HepG2 (cell line): ENCODE measurements at regions not wholly inside any gene's neighbourhood (a gene's known extent, or its start where the extent isn't known, plus 50 kb on each side); places are given as distances from the start of the nearest gene placed in this dataset.

Source experiments
- ATAC-seq: fragments of 200-7000 bp; cut with Tn5 transposase; 3 replicates; pipeline ENCODE4 v1.9.1; 2020; ENCODE audit warnings: mild to moderate bottlenecking, moderate library complexity
- BruUV-seq: library from RNA; stranded (reverse); fragments of 400-500 nt; replicated peaks from 2 replicates; lab custom pipeline; 2021; lab: Mats Ljungman, UMichigan
- CTCF ChIA-PET: fragments of 300-600 bp; formaldehyde crosslinking; extraction: SDS; loops from one replicate; lab custom pipeline; 2021; ENCODE audit warnings: low total read pairs, inconsistent platforms, low intra/inter-chr PET ratio; lab: Yijun Ruan, JAX
- POLR2A ChIA-PET: fragments of 350-600 bp; sonication (Branson Sonifier 250); formaldehyde crosslinking; loops from one replicate; lab custom pipeline; 2020; ENCODE audit warnings: antibody characterized with exemption, inconsistent platforms; lab: Yijun Ruan, JAX
- DNase-seq: peaks from one replicate; pipeline ENCODE4 v3.0.0-alpha.2; 2015; ENCODE audit warnings: low spot score
- FAIRE-seq: peaks from 3 replicates; lab custom pipeline; 2011; peaks lifted over from hg19 to GRCh38; lab: Jason Lieb, UNC
- H2AFZ ChIP-seq: one replicate; pipeline ENCODE4 v1.6.1; 2011; ENCODE audit warnings: low read length, inconsistent platforms
- H3K27ac ChIP-seq: fragments of 300-600 bp; 3 replicates; pipeline ENCODE4 v1.8.0; 2011; ENCODE audit warnings: mixed run types, mild to moderate bottlenecking, mixed read lengths, low read length, inconsistent platforms; ENCODE audit not compliant: insufficient read depth; ENCODE audit errors: extremely low read length
- H3K27me3 ChIP-seq, 2 experiments: fragments of 200-600 bp in 1 of 2; 2 replicates in 1 of 2; 3 replicates in 1 of 2; pipeline versions ENCODE4 v1.6.0 to v1.8.0; 2011; ENCODE audit warnings: low read length in 2 of 2, mild to moderate bottlenecking in 2 of 2, moderate library complexity in 2 of 2, inconsistent platforms in 1 of 2; ENCODE audit not compliant: insufficient read depth in 2 of 2, control insufficient read depth in 1 of 2
- H3K36me3 ChIP-seq, 2 experiments: fragments of 200-600 bp in 1 of 2; replicated peaks in 1 of 2; 2 replicates in 1 of 2; 3 replicates in 1 of 2; pipeline versions ENCODE4 v1.5.1 to v1.8.0; 2011; ENCODE audit warnings: low read length in 2 of 2, inconsistent platforms in 1 of 2; ENCODE audit not compliant: insufficient read depth in 2 of 2, control insufficient read depth in 1 of 2
- H3K4me1 ChIP-seq: 2 replicates; pipeline ENCODE4 v1.5.1; 2012; ENCODE audit warnings: low read length, inconsistent platforms; ENCODE audit not compliant: insufficient read depth
- H3K4me2 ChIP-seq: 2 replicates; pipeline ENCODE4 v1.6.0; 2011; ENCODE audit warnings: low read depth, low read length, inconsistent platforms
- H3K4me3 ChIP-seq, 3 experiments: fragments of 200-600 bp in 1 of 3; sonication (generic), shearing (Covaris generic) in 1 of 3; replicated peaks in 1 of 3; 2 replicates each; pipeline ENCODE4 v1.5.1; 2011 to 2016; ENCODE audit warnings: low read length in 3 of 3, inconsistent platforms in 2 of 3, low read depth in 2 of 3, mild to moderate bottlenecking in 2 of 3, control low read depth in 1 of 3, mixed read lengths in 1 of 3; ENCODE audit not compliant: insufficient read depth in 1 of 3
- H3K79me2 ChIP-seq: one replicate; pipeline ENCODE4 v1.6.1; 2011; ENCODE audit warnings: low read length, inconsistent platforms; ENCODE audit not compliant: insufficient read depth
- H3K9ac ChIP-seq: 2 replicates; pipeline ENCODE4 v1.6.0; 2011; ENCODE audit warnings: mild to moderate bottlenecking, low read depth, low read length, inconsistent platforms; ENCODE audit not compliant: insufficient read depth
- H3K9me3 ChIP-seq: 2 replicates; pipeline ENCODE4 v1.5.1; 2012; ENCODE audit warnings: mild to moderate bottlenecking, low read length
- H4K20me1 ChIP-seq: 2 replicates; pipeline ENCODE4 v1.6.0; 2011; ENCODE audit warnings: inconsistent platforms, mild to moderate bottlenecking, low read length, moderate library complexity; ENCODE audit not compliant: insufficient read depth
- ARNT ChIP-seq: fragments of 450-650 bp; IDR thresholded peaks from 2 replicates; pipeline ENCODE4 v1.6.1; 2017
- BRF2 ChIP-seq: sonication (generic); formaldehyde crosslinking; IDR thresholded peaks from 2 replicates; pipeline ENCODE4 v1.8.1; 2022; ENCODE audit warnings: mild to moderate bottlenecking, missing genetic modification reagents
- MYC ChIP-seq: sonication (generic); formaldehyde crosslinking; IDR thresholded peaks from 2 replicates; pipeline ENCODE4 v1.9.0; 2021; ENCODE audit warnings: missing genetic modification reagents, borderline replicate concordance
- PBX3 ChIP-seq: sonication (generic); formaldehyde crosslinking; IDR thresholded peaks from 2 replicates; pipeline ENCODE4 v1.8.1; 2023; ENCODE audit warnings: missing genetic modification reagents, inconsistent platforms, borderline replicate concordance
- RAD51 ChIP-seq: fragments of 450-650 bp; IDR thresholded peaks from 2 replicates; pipeline ENCODE4 v1.6.1; 2016; ENCODE audit warnings: borderline replicate concordance
- TCF7L2 ChIP-seq: IDR thresholded peaks from 2 replicates; pipeline ENCODE4 v1.6.1; 2011; ENCODE audit warnings: mild to moderate bottlenecking, low read depth, low read length, moderate library complexity
- ZBTB38 ChIP-seq: sonication (generic); formaldehyde crosslinking; IDR thresholded peaks from 2 replicates; pipeline ENCODE4 v1.5.1; 2020; ENCODE audit warnings: mild to moderate bottlenecking, missing genetic modification reagents
- ZKSCAN5 ChIP-seq: sonication (generic); formaldehyde crosslinking; IDR thresholded peaks from 2 replicates; pipeline ENCODE4 v1.5.1; 2020; ENCODE audit warnings: mild to moderate bottlenecking, missing genetic modification reagents
- ZNF136 ChIP-seq: sonication (generic); formaldehyde crosslinking; IDR thresholded peaks from 2 replicates; pipeline ENCODE4 v1.8.1; 2022; ENCODE audit warnings: low read depth, mild to moderate bottlenecking, moderate library complexity, missing genetic modification reagents
- ZNF660 ChIP-seq: sonication (generic); formaldehyde crosslinking; IDR thresholded peaks from 2 replicates; pipeline ENCODE4 v1.5.1; 2020; ENCODE audit warnings: mild to moderate bottlenecking, low read depth, missing genetic modification reagents, borderline replicate concordance
- WGBS: methylation state at CpG from one replicate; pipeline ENCODE4 v1.1.6; 2017; ENCODE audit warnings: low lambda C conversion rate; 5-methylcytosine and 5-hydroxymethylcytosine counted together
- in situ Hi-C: cut with HindIII; loops from 2 replicates; pipeline ENCODE4 v1.10.0; 2017; ENCODE audit warnings: low pct_unique_long_range_greater_than_20kb; ENCODE audit not compliant: extremely low pct_ligation_motif_present
- intact Hi-C: fragments of 100-400 bp; cut with micrococcal nuclease; formaldehyde crosslinking; loops from one replicate; pipeline ENCODE4 v1.10.0; 2022; ENCODE audit not compliant: unreplicated experiment
- TF ChIP-seq, protein P1 (sequence below): sonication (generic); formaldehyde crosslinking; IDR thresholded peaks from 2 replicates; pipeline ENCODE4 v1.9.0; 2022; ENCODE audit warnings: low read depth, missing genetic modification reagents
- TF ChIP-seq, protein P2 (sequence below): sonication (generic); formaldehyde crosslinking; IDR thresholded peaks from 2 replicates; pipeline ENCODE4 v1.5.0; 2020; ENCODE audit warnings: missing genetic modification reagents, mild to moderate bottlenecking, borderline replicate concordance

- CTCF ChIA-PET: no interaction called here
- BruUV-seq: no TSS peak
- no peaks in the 10 kb centered on the region for H3K4me1 ChIP-seq
- FAIRE-seq (no peak), DNase-seq (no peak)
- no peak overlapping the region for H3K27ac ChIP-seq
- no peak for TF ChIP-seq ZBTB38 (CRISPR knock-in tag)
- TF ChIP-seq, all 625 proteins: peak for 0
- Histone ChIP-seq H3K36me3 (no peaks in the 10 kb centered on the region), H2AFZ (no peak overlapping the region), H3K4me3 (no peak overlapping the region), H3K9ac (no peak overlapping the region), H3K27me3 (no peaks in the 10 kb centered on the region), H3K79me2 (no peaks in the 10 kb centered on the region), H3K4me2 (no peak overlapping the region), H4K20me1 (no peaks in the 10 kb centered on the region), H3K9me3 (no peaks in the 10 kb centered on the region)
- intact Hi-C loops (no loop called here), in situ Hi-C loops (no loop called here)
- POLR2A ChIA-PET: interaction anchor here (1.1 kb wide), 1 partner anchor 94 kb away, joined by 4 read pairs; the partner anchor contains the start of gene DUSP6
- WGBS: 19% methylated on average over 4 of the region's 5 CpGs
- ATAC-seq: no peak
Measured at GRCh38 chr12:89258240-89258969, 93.9 kb downstream of the DUSP6 start.

DNA sequence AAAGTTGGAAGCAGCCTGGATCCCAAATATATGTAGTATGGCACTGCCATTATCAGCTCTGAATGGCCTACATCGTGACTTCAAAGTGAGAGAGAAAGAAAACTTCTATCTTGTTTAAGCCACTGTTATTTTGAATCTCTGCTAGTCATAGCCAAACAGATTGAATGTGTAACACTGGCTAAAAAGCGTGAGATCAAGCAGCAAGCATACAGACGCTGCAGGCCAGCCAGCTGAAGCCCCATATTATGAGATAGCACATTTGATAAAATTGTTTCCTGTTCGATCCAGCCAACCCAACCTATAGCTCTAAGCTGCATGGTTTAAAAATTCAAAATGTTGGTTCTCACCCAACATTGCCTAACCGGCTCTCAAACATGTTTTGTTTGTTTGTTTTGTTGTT lies 95.0 kb downstream of the DUSP6 start:
- FAIRE-seq: no peak
- in situ Hi-C loops: no loop called here
- no peaks in the 10 kb centered on the region for H3K79me2 ChIP-seq
- TF ChIP-seq ZKSCAN5 (CRISPR knock-in tag): no peak
- no peak for TF ChIP-seq BRF2 (CRISPR knock-in tag)
- TF ChIP-seq, protein P1, sequence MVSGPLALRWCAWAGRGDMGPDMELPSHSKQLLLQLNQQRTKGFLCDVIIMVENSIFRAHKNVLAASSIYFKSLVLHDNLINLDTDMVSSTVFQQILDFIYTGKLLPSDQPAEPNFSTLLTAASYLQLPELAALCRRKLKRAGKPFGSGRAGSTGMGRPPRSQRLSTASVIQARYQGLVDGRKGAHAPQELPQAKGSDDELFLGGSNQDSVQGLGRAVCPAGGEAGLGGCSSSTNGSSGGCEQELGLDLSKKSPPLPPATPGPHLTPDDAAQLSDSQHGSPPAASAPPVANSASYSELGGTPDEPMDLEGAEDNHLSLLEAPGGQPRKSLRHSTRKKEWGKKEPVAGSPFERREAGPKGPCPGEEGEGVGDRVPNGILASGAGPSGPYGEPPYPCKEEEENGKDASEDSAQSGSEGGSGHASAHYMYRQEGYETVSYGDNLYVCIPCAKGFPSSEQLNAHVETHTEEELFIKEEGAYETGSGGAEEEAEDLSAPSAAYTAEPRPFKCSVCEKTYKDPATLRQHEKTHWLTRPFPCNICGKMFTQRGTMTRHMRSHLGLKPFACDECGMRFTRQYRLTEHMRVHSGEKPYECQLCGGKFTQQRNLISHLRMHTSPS (CRISPR knock-in tag): no peak
- TF ChIP-seq ZNF136 (CRISPR knock-in tag): no peak
- no peak for TF ChIP-seq MYC (CRISPR knock-in tag)
- no peak for TF ChIP-seq ARNT
- no peak for TF ChIP-seq RAD51
- no peak for TF ChIP-seq PBX3 (CRISPR knock-in tag)
- TF ChIP-seq, protein P2, sequence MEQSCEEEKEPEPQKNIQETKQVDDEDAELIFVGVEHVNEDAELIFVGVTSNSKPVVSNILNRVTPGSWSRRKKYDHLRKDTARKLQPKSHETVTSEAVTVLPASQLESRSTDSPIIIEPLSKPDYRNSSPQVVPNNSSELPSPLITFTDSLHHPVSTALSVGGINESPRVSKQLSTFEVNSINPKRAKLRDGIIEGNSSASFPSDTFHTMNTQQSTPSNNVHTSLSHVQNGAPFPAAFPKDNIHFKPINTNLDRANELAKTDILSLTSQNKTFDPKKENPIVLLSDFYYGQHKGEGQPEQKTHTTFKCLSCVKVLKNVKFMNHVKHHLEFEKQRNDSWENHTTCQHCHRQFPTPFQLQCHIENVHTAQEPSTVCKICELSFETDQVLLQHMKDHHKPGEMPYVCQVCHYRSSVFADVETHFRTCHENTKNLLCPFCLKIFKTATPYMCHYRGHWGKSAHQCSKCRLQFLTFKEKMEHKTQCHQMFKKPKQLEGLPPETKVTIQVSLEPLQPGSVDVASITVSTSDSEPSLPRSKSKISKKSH: no peak
- TF ChIP-seq TCF7L2: no peak
- no peak for TF ChIP-seq ZNF660 (CRISPR knock-in tag)

More for the DNA sequence above, 95.0 kb downstream of the DUSP6 start:
- WGBS: 22% methylated on average over 5 of the region's 5 CpGs
- Histone ChIP-seq H3K9me3 (no peaks in the 10 kb centered on the region), H4K20me1 (no peaks in the 10 kb centered on the region), H3K27me3 (no peaks in the 10 kb centered on the region), H3K9ac (no peak overlapping the region), H3K36me3 (no peaks in the 10 kb centered on the region), H3K4me1 (no peaks in the 10 kb centered on the region), H3K27ac (no peak overlapping the region), H3K4me3 (no peak overlapping the region), H2AFZ (no peak overlapping the region), H3K4me2 (no peak overlapping the region)
- no peak for DNase-seq
- ChIA-PET CTCF (no interaction called here), POLR2A (no interaction called here)
- BruUV-seq: no TSS peak
- ATAC-seq: no peak
- intact Hi-C loops: no loop called here
